ENCODE measurements at regions not wholly inside any gene's neighbourhood (a gene's known extent, or its start where the extent isn't known, plus 50 kb on each side); places are given as distances from the start of the nearest gene placed in this dataset.

GRCh38 chr2:17163638-17164037 is 354.6 kb downstream of the RAD51AP2 start:
- TF ChIP-seq POLR2AphosphoS5 (IDR thresholded peaks at IDR 0.05; ENCODE audit: low read depth, low read length) (no peak), POLR2A (IDR thresholded peaks at IDR 0.05; ENCODE audit: low read depth, low read length) (no peak), SPI1 (IDR thresholded peaks at IDR 0.05; ENCODE audit: low read depth, low read length) (no peak), PAX5 (IDR thresholded peaks at IDR 0.05; ENCODE audit: insufficient read depth, low read length, severe bottlenecking) (no peak)
